HG02870 (cell line): ENCODE measurements at regions not wholly inside any gene's neighbourhood (a gene's known extent, or its start where the extent isn't known, plus 50 kb on each side); places are given as distances from the start of the nearest gene placed in this dataset.
"Not testable (repeated sequence)": the region's sequence is repeated elsewhere in the genome, so short reads cannot be mapped to it uniquely, and the experiment has no call there.

Experiments
- ATAC-seq: cut with Tn5 transposase; IDR thresholded peaks from one replicate; pipeline ENCODE4 v1.9.1; 2021; ENCODE audit warnings: mild to moderate bottlenecking, moderate library complexity; ENCODE audit not compliant: unreplicated experiment

- ATAC-seq = no peak
These were observed 905.0 kb upstream of the ATXN7L3B start for GRCh38 chr12:73632661-73633060.

GRCh38 chr12:73639397-73639796, 898.2 kb upstream of the ATXN7L3B start:
- ATAC-seq = not testable (repeated sequence)

GRCh38 chr12:73656375-73656774, 881.3 kb upstream of the ATXN7L3B start:
- ATAC-seq = no peak

GRCh38 chr12:73659802-73660201, 877.8 kb upstream of the ATXN7L3B start:
- no peak for ATAC-seq

DNA sequence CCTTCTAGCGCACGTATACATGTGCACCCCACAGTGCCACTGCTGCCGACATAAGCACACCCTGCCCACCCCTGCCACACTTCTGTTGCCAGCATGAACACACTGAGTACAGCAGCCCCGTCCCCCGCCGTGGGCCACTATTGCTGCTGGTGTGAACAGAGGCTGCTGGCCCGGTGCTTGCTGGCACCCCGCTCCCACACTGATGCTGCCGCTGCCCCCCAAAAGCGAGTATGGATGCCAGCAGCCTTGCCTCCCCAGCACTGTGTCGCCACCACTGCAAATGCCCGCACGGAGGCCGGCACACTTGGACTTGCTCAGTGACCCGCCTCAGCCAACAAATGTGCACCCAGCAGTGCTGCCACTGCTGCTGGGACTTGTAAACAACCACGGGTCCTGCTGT, 872.4 kb upstream of the ATXN7L3B start:
- no peak for ATAC-seq

GRCh38 chr12:73671550-73671949, 866.1 kb upstream of the ATXN7L3B start:
- ATAC-seq = not testable (repeated sequence)

- ATAC-seq = no peak
These were observed 859.9 kb upstream of the ATXN7L3B start for GRCh38 chr12:73677520-73678291.

DNA sequence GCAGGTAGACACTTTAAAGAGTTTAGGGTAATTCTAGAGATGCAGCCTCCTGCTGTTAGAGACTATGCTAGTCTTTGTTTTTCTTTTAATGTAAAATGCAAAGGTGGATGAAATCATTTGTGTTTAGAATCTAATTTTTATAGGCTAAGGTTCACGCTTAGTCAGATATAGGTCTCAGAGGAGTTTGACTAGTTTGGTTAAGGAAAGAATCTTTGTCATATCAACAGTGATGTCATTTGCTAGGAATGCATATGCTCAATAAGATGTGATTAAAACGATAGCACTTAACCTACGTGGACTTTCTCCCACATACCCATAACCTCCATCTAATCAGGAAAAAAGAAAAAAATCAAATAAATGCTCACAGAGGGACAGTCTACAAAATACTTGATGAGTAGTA, 859.3 kb upstream of the ATXN7L3B start:
- no peak for ATAC-seq

- no peak for ATAC-seq
These were observed 838.3 kb upstream of the ATXN7L3B start for GRCh38 chr12:73699318-73699717.

- no peak for ATAC-seq
These were observed 823.0 kb upstream of the ATXN7L3B start for GRCh38 chr12:73714655-73715054.

DNA sequence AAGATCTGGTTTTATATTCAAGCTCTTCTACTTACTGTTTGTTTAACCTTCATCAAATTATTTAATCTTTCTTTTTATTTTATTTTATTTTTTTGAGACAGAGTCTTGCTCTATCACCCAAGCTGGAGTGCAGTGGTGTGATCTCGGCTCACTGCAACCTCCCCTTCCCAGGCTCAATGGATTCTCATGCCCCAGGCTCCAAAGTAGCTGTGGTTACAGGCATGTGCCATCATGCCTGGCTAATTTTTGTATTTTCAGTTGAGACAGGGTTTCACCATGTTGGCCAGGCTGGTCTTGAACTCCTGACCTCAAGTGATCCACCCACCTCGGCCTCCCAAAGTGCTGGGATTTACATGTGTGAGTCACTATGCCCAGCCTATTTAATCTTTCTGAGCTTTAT, 821.5 kb upstream of the ATXN7L3B start:
- not testable (repeated sequence) for ATAC-seq

GRCh38 chr12:73719223-73719622, 818.4 kb upstream of the ATXN7L3B start:
- no peak for ATAC-seq

DNA sequence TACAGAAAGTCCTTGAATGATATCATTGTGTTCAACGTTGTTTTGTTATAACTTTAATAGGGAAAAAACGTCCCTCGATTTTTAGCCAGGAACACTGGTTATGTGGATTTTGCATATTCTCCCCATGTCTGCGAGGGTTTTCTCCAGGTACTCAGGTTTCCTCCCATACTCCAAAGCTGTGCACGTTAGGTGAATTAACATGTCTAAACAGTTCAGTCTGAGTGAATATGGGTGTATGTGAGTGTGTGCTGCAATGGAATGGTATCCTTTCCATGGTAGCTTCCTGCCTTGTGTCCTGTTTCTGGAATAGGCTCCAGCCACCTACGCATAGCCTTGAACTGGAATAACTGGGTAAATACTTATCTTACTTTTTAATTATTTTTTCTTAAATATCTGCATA, 810.8 kb upstream of the ATXN7L3B start:
- no peak for ATAC-seq

DNA sequence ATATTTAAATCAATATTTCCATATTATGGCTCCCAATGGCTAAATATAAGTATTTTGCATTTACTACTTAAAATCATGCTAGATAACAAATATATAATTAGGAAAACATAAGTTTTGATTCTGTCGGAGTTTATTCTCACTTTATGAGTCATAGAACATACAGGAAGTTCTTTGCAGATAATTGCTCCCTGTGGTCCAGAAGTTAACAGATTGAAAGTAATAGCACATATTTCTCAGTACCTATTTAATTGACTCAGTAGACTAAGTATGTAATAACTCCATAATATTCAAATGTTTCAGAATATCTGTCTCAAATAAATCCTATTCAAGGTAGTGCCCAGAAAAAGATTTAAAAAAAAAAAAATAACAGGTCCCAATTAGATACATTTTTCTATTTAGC, 806.0 kb upstream of the ATXN7L3B start:
- ATAC-seq = no peak

DNA sequence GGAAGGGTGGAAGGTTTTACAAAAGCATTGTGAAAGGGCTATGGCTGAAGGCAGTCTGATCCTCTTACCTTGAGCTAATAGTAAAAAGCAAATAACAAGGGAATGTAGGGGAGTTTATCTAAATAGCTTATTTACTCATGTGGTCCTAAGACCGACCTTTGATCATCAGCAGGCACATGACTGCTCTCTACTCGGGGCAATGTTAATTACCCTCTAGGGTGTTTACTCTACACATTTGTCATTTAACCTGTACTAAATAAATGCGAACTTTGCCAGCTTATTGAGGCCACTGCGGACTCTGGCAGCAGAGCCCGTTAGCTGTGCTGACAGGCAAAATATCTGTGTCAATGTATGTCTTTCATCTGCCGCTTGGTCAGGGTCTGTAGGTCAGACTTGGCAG, 768.3 kb upstream of the ATXN7L3B start:
- no peak for ATAC-seq

DNA sequence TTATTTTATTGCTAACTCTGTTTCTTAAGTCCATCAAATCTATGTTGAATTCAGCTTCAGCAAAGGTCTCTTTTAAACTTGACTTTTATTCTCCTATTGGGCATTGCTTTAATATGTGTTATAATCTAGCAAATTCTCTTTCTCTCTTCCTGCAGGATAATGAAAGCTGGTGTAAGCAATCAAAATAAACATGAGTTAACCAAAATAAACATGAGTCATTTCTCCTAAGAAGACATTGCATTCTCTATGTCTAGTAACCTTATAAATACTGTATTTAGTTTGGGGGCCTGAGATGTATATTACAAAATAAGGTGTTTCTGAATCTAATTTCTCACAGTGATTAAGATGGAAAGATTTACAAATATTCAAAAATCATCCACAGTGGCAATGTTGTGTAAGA, 739.1 kb upstream of the ATXN7L3B start:
- no peak for ATAC-seq

- no peak for ATAC-seq
These were observed 722.5 kb upstream of the ATXN7L3B start for GRCh38 chr12:73815072-73815645.

- ATAC-seq = no peak
These were observed 720.5 kb upstream of the ATXN7L3B start for GRCh38 chr12:73817161-73817560.

- ATAC-seq = no peak
These were observed 703.9 kb upstream of the ATXN7L3B start for GRCh38 chr12:73833746-73834145.

DNA sequence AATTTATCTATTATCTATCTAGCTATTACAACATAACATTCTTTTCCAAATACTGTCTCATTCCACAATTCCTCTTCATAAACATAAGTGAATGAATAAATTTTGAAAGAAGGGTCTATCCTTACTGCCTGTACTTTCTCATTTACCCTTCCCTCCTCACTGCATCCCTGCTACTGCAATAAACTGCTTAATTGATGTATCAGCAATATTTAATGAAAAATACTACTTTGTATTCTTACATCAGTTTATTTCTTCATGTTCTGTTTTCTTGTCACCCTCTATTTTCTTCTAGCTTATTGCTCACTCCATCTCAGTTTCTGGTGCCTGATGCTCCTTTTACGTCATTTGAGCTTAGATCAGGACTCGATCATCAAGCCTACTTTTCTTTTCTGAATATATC, 695.7 kb upstream of the ATXN7L3B start:
- no peak for ATAC-seq

DNA sequence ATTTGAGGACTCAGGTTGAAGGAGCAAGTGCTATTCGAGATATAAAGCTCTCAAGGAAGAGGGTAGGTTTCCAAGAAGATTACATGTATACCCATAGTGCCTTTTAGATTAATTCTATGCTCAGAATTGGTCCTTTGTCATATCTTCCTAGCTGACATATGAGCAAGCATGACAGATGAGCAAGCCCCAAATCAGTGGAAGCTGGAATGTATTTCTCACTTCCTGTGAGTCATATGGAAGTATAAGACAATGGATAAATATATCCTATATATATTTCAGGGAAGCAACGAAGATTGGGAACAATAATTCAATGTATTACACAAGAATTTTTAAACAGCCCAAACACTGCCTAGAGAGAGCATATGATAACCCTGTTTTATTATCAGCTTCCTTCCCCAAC, 674.1 kb upstream of the ATXN7L3B start:
- ATAC-seq = no peak

- no peak for ATAC-seq
These were observed 670.5 kb upstream of the ATXN7L3B start for GRCh38 chr12:73867147-73867546.

- ATAC-seq = not testable (repeated sequence)
These were observed 660.3 kb upstream of the ATXN7L3B start for GRCh38 chr12:73877291-73877690.
